ENCODE measurements at regions not wholly inside any gene's neighbourhood (a gene's known extent, or its start where the extent isn't known, plus 50 kb on each side); places are given as distances from the start of the nearest gene placed in this dataset.
"Not testable (repeated sequence)": the region's sequence is repeated elsewhere in the genome, so short reads cannot be mapped to it uniquely, and the experiment has no call there.

- DNase-seq, result no peak
Measured at GRCh38 chr4:188975271-188975670, 836.0 kb downstream of the TRIML1 start.

GRCh38 chr4:188976644-188977115 is 837.4 kb downstream of the TRIML1 start:
- DNase-seq, result no peak

GRCh38 chr4:188977232-188977631 is 838.0 kb downstream of the TRIML1 start:
- DNase-seq, result not testable (repeated sequence)

- no peak for DNase-seq
Measured at GRCh38 chr4:188984518-188984917, 845.3 kb downstream of the TRIML1 start.

- DNase-seq, result no peak
Measured at GRCh38 chr4:188986271-188986689, 847.0 kb downstream of the TRIML1 start.

- no peak for DNase-seq
Measured at GRCh38 chr4:188987011-188987410, 847.8 kb downstream of the TRIML1 start.

GRCh38 chr4:188988131-188988530 is 848.9 kb downstream of the TRIML1 start:
- DNase-seq, result no peak

GRCh38 chr4:188989371-188989770 is 850.1 kb downstream of the TRIML1 start:
- DNase-seq, result no peak

GRCh38 chr4:188992706-188993105 is 853.5 kb downstream of the TRIML1 start:
- no peak for DNase-seq

GRCh38 chr4:188993871-188994270 is 854.6 kb downstream of the TRIML1 start:
- no peak for DNase-seq

GRCh38 chr4:189001283-189001970 is 862.2 kb downstream of the TRIML1 start:
- DNase-seq, result no peak

GRCh38 chr4:189001971-189002450 is 862.8 kb downstream of the TRIML1 start:
- no peak for DNase-seq

- no peak for DNase-seq
Measured at GRCh38 chr4:189002475-189002874, 863.2 kb downstream of the TRIML1 start.

GRCh38 chr4:189010452-189011217 is 871.4 kb downstream of the TRIML1 start:
- not testable (repeated sequence) for DNase-seq

GRCh38 chr4:189021831-189022230 is 882.6 kb downstream of the TRIML1 start:
- no peak for DNase-seq

GRCh38 chr4:189022440-189023035 is 883.3 kb downstream of the TRIML1 start:
- no peak for DNase-seq

- no peak for DNase-seq
Measured at GRCh38 chr4:189029976-189030504, 890.8 kb downstream of the TRIML1 start.

GRCh38 chr4:189032606-189033338 is 893.5 kb downstream of the TRIML1 start:
- no peak for DNase-seq

GRCh38 chr4:189033801-189034347 is 894.6 kb downstream of the TRIML1 start:
- no peak for DNase-seq

GRCh38 chr4:189035091-189035490 is 895.9 kb downstream of the TRIML1 start:
- DNase-seq, result no peak

- DNase-seq, result no peak
Measured at GRCh38 chr4:189035654-189036053, 896.4 kb downstream of the TRIML1 start.

- DNase-seq, result no peak
Measured at GRCh38 chr4:189036906-189037305, 897.7 kb downstream of the TRIML1 start.

All from NCI-H1694 treated with DMSO at 0.1 percent for 48 hours (cell line).